HepG2 (cell line): ENCODE measurements at regions not wholly inside any gene's neighbourhood (a gene's known extent, or its start where the extent isn't known, plus 50 kb on each side); places are given as distances from the start of the nearest gene placed in this dataset.

Experiments
- ATAC-seq: fragments of 200-7000 bp; cut with Tn5 transposase; 3 replicates; pipeline ENCODE4 v1.9.1; 2020; ENCODE audit warnings: mild to moderate bottlenecking, moderate library complexity
- BruUV-seq: library from RNA; stranded (reverse); fragments of 400-500 nt; replicated peaks from 2 replicates; lab custom pipeline; 2021; lab: Mats Ljungman, UMichigan
- CTCF ChIA-PET: fragments of 300-600 bp; formaldehyde crosslinking; extraction: SDS; loops from one replicate; lab custom pipeline; 2021; ENCODE audit warnings: low total read pairs, inconsistent platforms, low intra/inter-chr PET ratio; lab: Yijun Ruan, JAX
- POLR2A ChIA-PET: fragments of 350-600 bp; sonication (Branson Sonifier 250); formaldehyde crosslinking; loops from one replicate; lab custom pipeline; 2020; ENCODE audit warnings: antibody characterized with exemption, inconsistent platforms; lab: Yijun Ruan, JAX
- DNase-seq: peaks from one replicate; pipeline ENCODE4 v3.0.0-alpha.2; 2015; ENCODE audit warnings: low spot score
- FAIRE-seq: peaks from 3 replicates; lab custom pipeline; 2011; peaks lifted over from hg19 to GRCh38; lab: Jason Lieb, UNC
- H2AFZ ChIP-seq: one replicate; pipeline ENCODE4 v1.6.1; 2011; ENCODE audit warnings: low read length, inconsistent platforms
- H3K27ac ChIP-seq: fragments of 300-600 bp; 3 replicates; pipeline ENCODE4 v1.8.0; 2011; ENCODE audit warnings: mixed run types, mild to moderate bottlenecking, mixed read lengths, low read length, inconsistent platforms; ENCODE audit not compliant: insufficient read depth; ENCODE audit errors: extremely low read length
- H3K27me3 ChIP-seq, 2 experiments: fragments of 200-600 bp in 1 of 2; 2 replicates in 1 of 2; 3 replicates in 1 of 2; pipeline versions ENCODE4 v1.6.0 to v1.8.0; 2011; ENCODE audit warnings: low read length in 2 of 2, mild to moderate bottlenecking in 2 of 2, moderate library complexity in 2 of 2, inconsistent platforms in 1 of 2; ENCODE audit not compliant: insufficient read depth in 2 of 2, control insufficient read depth in 1 of 2
- H3K36me3 ChIP-seq, 2 experiments: fragments of 200-600 bp in 1 of 2; replicated peaks in 1 of 2; 2 replicates in 1 of 2; 3 replicates in 1 of 2; pipeline versions ENCODE4 v1.5.1 to v1.8.0; 2011; ENCODE audit warnings: low read length in 2 of 2, inconsistent platforms in 1 of 2; ENCODE audit not compliant: insufficient read depth in 2 of 2, control insufficient read depth in 1 of 2
- H3K4me1 ChIP-seq: 2 replicates; pipeline ENCODE4 v1.5.1; 2012; ENCODE audit warnings: low read length, inconsistent platforms; ENCODE audit not compliant: insufficient read depth
- H3K4me2 ChIP-seq: 2 replicates; pipeline ENCODE4 v1.6.0; 2011; ENCODE audit warnings: low read depth, low read length, inconsistent platforms
- H3K4me3 ChIP-seq, 3 experiments: fragments of 200-600 bp in 1 of 3; sonication (generic), shearing (Covaris generic) in 1 of 3; replicated peaks in 1 of 3; 2 replicates each; pipeline ENCODE4 v1.5.1; 2011 to 2016; ENCODE audit warnings: low read length in 3 of 3, inconsistent platforms in 2 of 3, low read depth in 2 of 3, mild to moderate bottlenecking in 2 of 3, control low read depth in 1 of 3, mixed read lengths in 1 of 3; ENCODE audit not compliant: insufficient read depth in 1 of 3
- H3K79me2 ChIP-seq: one replicate; pipeline ENCODE4 v1.6.1; 2011; ENCODE audit warnings: low read length, inconsistent platforms; ENCODE audit not compliant: insufficient read depth
- H3K9ac ChIP-seq: 2 replicates; pipeline ENCODE4 v1.6.0; 2011; ENCODE audit warnings: mild to moderate bottlenecking, low read depth, low read length, inconsistent platforms; ENCODE audit not compliant: insufficient read depth
- H3K9me3 ChIP-seq: 2 replicates; pipeline ENCODE4 v1.5.1; 2012; ENCODE audit warnings: mild to moderate bottlenecking, low read length
- H4K20me1 ChIP-seq: 2 replicates; pipeline ENCODE4 v1.6.0; 2011; ENCODE audit warnings: inconsistent platforms, mild to moderate bottlenecking, low read length, moderate library complexity; ENCODE audit not compliant: insufficient read depth
- ARNT2 ChIP-seq: sonication (generic); formaldehyde crosslinking; IDR thresholded peaks from 2 replicates; pipeline ENCODE4 v1.8.0; 2022; ENCODE audit warnings: mild to moderate bottlenecking, low read depth, missing genetic modification reagents, moderate library complexity
- MTA3 ChIP-seq: sonication (generic); formaldehyde crosslinking; IDR thresholded peaks from 2 replicates; pipeline ENCODE4 v1.4.0; 2020; ENCODE audit warnings: missing genetic modification reagents
- SIX1 ChIP-seq: sonication (generic); formaldehyde crosslinking; IDR thresholded peaks from 2 replicates; pipeline ENCODE4 v1.4.0; 2020; ENCODE audit warnings: missing genetic modification reagents, borderline replicate concordance
- TCF7L2 ChIP-seq: IDR thresholded peaks from 2 replicates; pipeline ENCODE4 v1.6.1; 2011; ENCODE audit warnings: mild to moderate bottlenecking, low read depth, low read length, moderate library complexity
- WGBS: methylation state at CpG from one replicate; pipeline ENCODE4 v1.1.6; 2017; ENCODE audit warnings: low lambda C conversion rate; 5-methylcytosine and 5-hydroxymethylcytosine counted together
- in situ Hi-C: cut with HindIII; loops from 2 replicates; pipeline ENCODE4 v1.10.0; 2017; ENCODE audit warnings: low pct_unique_long_range_greater_than_20kb; ENCODE audit not compliant: extremely low pct_ligation_motif_present
- intact Hi-C: fragments of 100-400 bp; cut with micrococcal nuclease; formaldehyde crosslinking; loops from one replicate; pipeline ENCODE4 v1.10.0; 2022; ENCODE audit not compliant: unreplicated experiment
- TF ChIP-seq, protein P1 (sequence below): sonication (generic); formaldehyde crosslinking; IDR thresholded peaks from one replicate; pipeline ENCODE4 v1.5.1; 2020; ENCODE audit warnings: mild to moderate bottlenecking, missing genetic modification reagents; ENCODE audit errors: not compliant biosample characterization
- TF ChIP-seq, protein P2 (sequence below): IDR thresholded peaks from 2 replicates; pipeline ENCODE4 v1.6.1; 2016; ENCODE audit warnings: mild to moderate bottlenecking
- TF ChIP-seq, protein P3 (sequence below): fragments of 450-650 bp; IDR thresholded peaks from 2 replicates; pipeline ENCODE4 v1.6.1; 2017; ENCODE audit warnings: mild to moderate bottlenecking
- TF ChIP-seq, protein P4 (sequence below): sonication (generic); formaldehyde crosslinking; IDR thresholded peaks from 2 replicates; pipeline ENCODE4 v1.5.1; 2020; ENCODE audit warnings: missing genetic modification reagents, mild to moderate bottlenecking, borderline replicate concordance

DNA sequence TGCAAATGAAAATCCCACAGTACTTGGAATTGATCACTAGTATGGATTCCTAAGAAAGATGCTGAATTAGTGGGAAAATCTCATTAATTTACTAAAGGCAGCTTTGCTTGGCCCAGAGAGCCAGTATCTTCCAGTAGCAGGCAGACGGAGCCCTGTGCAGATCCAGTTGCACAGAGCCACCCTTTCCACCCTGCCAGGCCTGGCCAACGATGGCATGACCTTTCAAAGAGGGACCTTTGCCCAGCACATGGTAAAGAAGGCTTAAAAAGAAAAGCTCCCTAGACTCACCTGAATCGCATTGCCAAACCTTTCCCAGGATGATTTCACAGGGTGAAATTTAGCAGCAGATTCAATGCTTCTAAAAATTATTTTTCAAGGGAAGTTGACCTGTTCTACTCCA, 170.5 kb upstream of the CAMK1G start (continued):
- TF ChIP-seq, protein P1, sequence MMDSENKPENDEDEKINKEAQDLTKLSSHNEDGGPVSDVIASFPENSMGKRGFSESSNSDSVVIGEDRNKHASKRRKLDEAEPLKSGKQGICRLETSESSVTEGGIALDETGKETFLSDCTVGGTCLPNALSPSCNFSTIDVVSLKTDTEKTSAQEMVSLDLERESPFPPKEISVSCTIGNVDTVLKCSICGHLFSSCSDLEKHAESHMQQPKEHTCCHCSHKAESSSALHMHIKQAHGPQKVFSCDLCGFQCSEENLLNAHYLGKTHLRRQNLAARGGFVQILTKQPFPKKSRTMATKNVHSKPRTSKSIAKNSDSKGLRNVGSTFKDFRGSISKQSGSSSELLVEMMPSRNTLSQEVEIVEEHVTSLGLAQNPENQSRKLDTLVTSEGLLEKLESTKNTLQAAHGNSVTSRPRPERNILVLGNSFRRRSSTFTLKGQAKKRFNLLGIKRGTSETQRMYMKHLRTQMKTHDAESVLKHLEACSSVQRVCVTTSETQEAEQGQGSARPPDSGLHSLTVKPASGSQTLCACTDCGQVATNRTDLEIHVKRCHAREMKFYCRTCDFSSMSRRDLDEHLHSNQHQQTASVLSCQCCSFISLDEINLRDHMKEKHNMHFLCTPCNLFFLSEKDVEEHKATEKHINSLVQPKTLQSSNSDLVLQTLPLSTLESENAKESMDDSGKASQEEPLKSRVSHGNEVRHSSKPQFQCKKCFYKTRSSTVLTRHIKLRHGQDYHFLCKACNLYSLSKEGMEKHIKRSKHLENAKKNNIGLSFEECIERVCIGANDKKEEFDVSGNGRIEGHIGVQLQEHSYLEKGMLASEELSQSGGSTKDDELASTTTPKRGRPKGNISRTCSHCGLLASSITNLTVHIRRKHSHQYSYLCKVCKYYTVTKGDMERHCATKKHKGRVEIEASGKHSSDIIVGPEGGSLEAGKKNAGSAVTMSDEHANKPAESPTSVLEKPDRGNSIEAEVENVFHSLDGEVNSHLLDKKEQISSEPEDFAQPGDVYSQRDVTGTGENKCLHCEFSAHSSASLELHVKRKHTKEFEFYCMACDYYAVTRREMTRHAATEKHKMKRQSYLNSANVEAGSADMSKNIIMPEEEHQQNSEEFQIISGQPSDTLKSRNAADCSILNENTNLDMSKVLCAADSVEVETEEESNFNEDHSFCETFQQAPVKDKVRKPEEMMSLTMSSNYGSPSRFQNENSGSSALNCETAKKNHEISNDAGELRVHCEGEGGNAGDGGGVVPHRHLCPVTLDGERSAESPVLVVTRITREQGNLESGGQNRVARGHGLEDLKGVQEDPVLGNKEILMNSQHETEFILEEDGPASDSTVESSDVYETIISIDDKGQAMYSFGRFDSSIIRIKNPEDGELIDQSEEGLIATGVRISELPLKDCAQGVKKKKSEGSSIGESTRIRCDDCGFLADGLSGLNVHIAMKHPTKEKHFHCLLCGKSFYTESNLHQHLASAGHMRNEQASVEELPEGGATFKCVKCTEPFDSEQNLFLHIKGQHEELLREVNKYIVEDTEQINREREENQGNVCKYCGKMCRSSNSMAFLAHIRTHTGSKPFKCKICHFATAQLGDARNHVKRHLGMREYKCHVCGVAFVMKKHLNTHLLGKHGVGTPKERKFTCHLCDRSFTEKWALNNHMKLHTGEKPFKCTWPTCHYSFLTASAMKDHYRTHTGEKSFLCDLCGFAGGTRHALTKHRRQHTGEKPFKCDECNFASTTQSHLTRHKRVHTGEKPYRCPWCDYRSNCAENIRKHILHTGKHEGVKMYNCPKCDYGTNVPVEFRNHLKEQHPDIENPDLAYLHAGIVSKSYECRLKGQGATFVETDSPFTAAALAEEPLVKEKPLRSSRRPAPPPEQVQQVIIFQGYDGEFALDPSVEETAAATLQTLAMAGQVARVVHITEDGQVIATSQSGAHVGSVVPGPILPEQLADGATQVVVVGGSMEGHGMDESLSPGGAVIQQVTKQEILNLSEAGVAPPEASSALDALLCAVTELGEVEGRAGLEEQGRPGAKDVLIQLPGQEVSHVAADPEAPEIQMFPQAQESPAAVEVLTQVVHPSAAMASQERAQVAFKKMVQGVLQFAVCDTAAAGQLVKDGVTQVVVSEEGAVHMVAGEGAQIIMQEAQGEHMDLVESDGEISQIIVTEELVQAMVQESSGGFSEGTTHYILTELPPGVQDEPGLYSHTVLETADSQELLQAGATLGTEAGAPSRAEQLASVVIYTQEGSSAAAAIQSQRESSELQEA (CRISPR knock-in tag) = no peak
- TF ChIP-seq SIX1 (CRISPR knock-in tag) = no peak
- no peak for TF ChIP-seq ARNT2 (CRISPR knock-in tag)
- TF ChIP-seq TCF7L2 = no peak

DNA sequence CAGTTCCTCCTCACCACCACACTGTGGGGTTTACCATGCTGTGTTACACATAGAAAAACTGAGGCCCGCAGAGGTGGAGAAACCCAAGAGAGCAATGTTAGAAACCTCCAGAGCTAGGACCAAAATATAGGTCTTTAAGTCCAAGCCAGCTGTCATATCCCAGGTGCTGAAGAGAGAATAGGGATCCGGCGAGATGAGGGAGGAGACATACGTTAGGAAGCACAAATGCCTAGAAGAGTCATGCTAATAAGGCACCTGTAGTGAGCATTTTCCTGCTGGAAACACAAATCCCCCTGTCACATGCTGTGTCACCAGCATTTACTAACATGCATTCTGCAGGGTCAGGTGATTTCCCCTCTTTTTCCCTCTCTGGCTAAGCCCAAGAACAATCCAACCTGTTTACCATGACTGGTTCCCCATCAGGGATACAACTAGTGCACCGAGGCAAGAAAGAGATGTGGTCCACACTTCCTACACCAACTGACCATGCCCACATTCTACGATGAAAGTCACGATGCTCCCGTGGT, 168.6 kb upstream of the CAMK1G start:
- Histone ChIP-seq H3K4me3 (no peak overlapping the region), H3K27me3 (no peaks in the 10 kb centered on the region), H3K27ac (no peak overlapping the region), H3K9ac (no peak overlapping the region), H3K79me2 (no peaks in the 10 kb centered on the region), H3K4me1 (no peaks in the 10 kb centered on the region), H4K20me1 (no peaks in the 10 kb centered on the region), H2AFZ (no peak overlapping the region), H3K4me2 (no peak overlapping the region), H3K9me3 (no peaks in the 10 kb centered on the region), H3K36me3 (no peaks in the 10 kb centered on the region)
- BruUV-seq = no TSS peak
- CTCF ChIA-PET = no interaction called here
- POLR2A ChIA-PET = no interaction called here
- intact Hi-C loops = no loop called here
- DNase-seq (no peak), FAIRE-seq (no peak), ATAC-seq (no peak)
- 13% methylated on average over 8 of the region's 8 CpGs for WGBS
- in situ Hi-C loops = no loop called here
- TF ChIP-seq MTA3 = no peak
- TF ChIP-seq, protein P2, sequence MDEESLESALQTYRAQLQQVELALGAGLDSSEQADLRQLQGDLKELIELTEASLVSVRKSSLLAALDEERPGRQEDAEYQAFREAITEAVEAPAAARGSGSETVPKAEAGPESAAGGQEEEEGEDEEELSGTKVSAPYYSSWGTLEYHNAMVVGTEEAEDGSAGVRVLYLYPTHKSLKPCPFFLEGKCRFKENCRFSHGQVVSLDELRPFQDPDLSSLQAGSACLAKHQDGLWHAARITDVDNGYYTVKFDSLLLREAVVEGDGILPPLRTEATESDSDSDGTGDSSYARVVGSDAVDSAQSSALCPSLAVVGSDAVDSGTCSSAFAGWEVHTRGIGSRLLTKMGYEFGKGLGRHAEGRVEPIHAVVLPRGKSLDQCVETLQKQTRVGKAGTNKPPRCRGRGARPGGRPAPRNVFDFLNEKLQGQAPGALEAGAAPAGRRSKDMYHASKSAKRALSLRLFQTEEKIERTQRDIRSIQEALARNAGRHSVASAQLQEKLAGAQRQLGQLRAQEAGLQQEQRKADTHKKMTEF (CRISPR knock-in tag) = no peak
- TF ChIP-seq, protein P3, sequence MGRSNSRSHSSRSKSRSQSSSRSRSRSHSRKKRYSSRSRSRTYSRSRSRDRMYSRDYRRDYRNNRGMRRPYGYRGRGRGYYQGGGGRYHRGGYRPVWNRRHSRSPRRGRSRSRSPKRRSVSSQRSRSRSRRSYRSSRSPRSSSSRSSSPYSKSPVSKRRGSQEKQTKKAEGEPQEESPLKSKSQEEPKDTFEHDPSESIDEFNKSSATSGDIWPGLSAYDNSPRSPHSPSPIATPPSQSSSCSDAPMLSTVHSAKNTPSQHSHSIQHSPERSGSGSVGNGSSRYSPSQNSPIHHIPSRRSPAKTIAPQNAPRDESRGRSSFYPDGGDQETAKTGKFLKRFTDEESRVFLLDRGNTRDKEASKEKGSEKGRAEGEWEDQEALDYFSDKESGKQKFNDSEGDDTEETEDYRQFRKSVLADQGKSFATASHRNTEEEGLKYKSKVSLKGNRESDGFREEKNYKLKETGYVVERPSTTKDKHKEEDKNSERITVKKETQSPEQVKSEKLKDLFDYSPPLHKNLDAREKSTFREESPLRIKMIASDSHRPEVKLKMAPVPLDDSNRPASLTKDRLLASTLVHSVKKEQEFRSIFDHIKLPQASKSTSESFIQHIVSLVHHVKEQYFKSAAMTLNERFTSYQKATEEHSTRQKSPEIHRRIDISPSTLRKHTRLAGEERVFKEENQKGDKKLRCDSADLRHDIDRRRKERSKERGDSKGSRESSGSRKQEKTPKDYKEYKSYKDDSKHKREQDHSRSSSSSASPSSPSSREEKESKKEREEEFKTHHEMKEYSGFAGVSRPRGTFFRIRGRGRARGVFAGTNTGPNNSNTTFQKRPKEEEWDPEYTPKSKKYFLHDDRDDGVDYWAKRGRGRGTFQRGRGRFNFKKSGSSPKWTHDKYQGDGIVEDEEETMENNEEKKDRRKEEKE = no peak
- TF ChIP-seq, protein P4, sequence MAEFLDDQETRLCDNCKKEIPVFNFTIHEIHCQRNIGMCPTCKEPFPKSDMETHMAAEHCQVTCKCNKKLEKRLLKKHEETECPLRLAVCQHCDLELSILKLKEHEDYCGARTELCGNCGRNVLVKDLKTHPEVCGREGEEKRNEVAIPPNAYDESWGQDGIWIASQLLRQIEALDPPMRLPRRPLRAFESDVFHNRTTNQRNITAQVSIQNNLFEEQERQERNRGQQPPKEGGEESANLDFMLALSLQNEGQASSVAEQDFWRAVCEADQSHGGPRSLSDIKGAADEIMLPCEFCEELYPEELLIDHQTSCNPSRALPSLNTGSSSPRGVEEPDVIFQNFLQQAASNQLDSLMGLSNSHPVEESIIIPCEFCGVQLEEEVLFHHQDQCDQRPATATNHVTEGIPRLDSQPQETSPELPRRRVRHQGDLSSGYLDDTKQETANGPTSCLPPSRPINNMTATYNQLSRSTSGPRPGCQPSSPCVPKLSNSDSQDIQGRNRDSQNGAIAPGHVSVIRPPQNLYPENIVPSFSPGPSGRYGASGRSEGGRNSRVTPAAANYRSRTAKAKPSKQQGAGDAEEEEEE (CRISPR knock-in tag) = no peak
